ENCODE measurements at regions not wholly inside any gene's neighbourhood (a gene's known extent, or its start where the extent isn't known, plus 50 kb on each side); places are given as distances from the start of the nearest gene placed in this dataset.

DNA sequence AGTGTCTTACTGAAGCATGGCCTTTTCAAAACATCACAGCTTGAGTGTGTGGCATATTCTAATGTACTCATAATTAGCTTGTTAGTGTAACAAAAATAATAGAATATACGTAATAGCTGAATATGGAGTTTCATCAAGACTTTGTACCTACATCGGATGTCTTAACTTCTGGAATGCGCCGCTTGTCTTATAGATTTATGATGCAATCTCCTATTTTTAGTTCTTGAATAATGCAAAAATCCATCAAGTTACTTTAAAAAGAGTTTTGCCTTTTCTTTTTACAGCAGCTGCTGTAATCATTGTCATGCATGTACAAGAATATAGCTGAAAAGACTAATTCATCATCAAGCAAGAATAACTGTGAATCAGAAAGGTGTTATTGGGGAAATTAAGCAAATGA is 140.7 kb upstream of the SCN7A start:
- H3K4me3 ChIP-seq (ENCODE audit: low read depth in 1 of 2, low read length in 2 of 2): no peak overlapping the region
- no peak for TF ChIP-seq EZH2 (IDR thresholded peaks at IDR 0.05; ENCODE audit: borderline replicate concordance, low read depth, low read length, severe bottlenecking)
- TF ChIP-seq, protein P1, sequence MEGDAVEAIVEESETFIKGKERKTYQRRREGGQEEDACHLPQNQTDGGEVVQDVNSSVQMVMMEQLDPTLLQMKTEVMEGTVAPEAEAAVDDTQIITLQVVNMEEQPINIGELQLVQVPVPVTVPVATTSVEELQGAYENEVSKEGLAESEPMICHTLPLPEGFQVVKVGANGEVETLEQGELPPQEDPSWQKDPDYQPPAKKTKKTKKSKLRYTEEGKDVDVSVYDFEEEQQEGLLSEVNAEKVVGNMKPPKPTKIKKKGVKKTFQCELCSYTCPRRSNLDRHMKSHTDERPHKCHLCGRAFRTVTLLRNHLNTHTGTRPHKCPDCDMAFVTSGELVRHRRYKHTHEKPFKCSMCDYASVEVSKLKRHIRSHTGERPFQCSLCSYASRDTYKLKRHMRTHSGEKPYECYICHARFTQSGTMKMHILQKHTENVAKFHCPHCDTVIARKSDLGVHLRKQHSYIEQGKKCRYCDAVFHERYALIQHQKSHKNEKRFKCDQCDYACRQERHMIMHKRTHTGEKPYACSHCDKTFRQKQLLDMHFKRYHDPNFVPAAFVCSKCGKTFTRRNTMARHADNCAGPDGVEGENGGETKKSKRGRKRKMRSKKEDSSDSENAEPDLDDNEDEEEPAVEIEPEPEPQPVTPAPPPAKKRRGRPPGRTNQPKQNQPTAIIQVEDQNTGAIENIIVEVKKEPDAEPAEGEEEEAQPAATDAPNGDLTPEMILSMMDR (IDR thresholded peaks at IDR 0.05; ENCODE audit: borderline replicate concordance, extremely low read depth, low read length, poor library complexity, severe bottlenecking): no peak

DNA sequence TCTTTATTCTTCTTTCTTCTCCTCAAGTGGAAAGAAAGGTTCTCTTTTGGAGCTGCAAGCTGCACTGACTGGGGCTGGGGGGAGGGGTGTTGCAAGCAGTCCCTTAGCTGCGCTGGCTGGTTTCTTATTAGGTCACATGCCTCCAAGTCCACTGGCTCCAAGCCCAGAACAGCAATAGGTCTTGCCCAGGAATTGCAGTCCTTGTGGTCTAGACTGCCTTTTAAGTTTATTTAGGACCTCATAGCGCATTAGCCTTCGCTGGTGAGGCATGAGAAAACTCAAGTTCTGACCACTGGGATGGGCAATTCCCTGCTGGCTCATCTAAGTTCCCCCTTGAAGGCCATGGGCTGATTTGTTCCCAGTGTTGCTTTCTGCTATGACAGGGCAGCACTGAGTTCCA is 138.6 kb upstream of the SCN7A start:
- Histone ChIP-seq H3K4me1 (ENCODE audit: insufficient read depth, low read length) (no peaks in the 10 kb centered on the region), H3K79me2 (ENCODE audit: insufficient read depth, low read length) (no peaks in the 10 kb centered on the region), H3K36me3 (ENCODE audit: insufficient read depth, low read length) (no peaks in the 10 kb centered on the region), H3K9me3 (ENCODE audit: insufficient read depth, low read length, severe bottlenecking) (no peaks in the 10 kb centered on the region), H3K27ac (ENCODE audit: low read length) (no peak overlapping the region), H2AFZ (ENCODE audit: low read depth, low read length) (no peak overlapping the region), H3K4me2 (ENCODE audit: insufficient read depth, low read length) (no peak overlapping the region), H3K4me3 (ENCODE audit: low read depth in 1 of 2, low read length in 2 of 2) (no peak overlapping the region), H3K27me3 (ENCODE audit: insufficient read depth, low read length, poor library complexity) (no peaks in the 10 kb centered on the region), H3K9ac (ENCODE audit: low read depth, low read length) (no peak overlapping the region), H4K20me1 (ENCODE audit: insufficient read depth, low read length) (no peaks in the 10 kb centered on the region)
- no peak for ATAC-seq (ENCODE audit: insufficient read depth, low read depth)
- no peak for DNase-seq
- TF ChIP-seq, protein P1 (IDR thresholded peaks at IDR 0.05; ENCODE audit: borderline replicate concordance, extremely low read depth, low read length, poor library complexity, severe bottlenecking): no peak
- no peak for TF ChIP-seq EZH2 (IDR thresholded peaks at IDR 0.05; ENCODE audit: borderline replicate concordance, low read depth, low read length, severe bottlenecking)

More for the DNA sequence above, 140.7 kb upstream of the SCN7A start:
- no peaks in the 10 kb centered on the region for H3K27me3 ChIP-seq (ENCODE audit: insufficient read depth, low read length, poor library complexity)
- no peak overlapping the region for H3K4me2 ChIP-seq (ENCODE audit: insufficient read depth, low read length)
- no peak overlapping the region for H2AFZ ChIP-seq (ENCODE audit: low read depth, low read length)
- H3K27ac ChIP-seq (ENCODE audit: low read length): no peak overlapping the region
- H3K79me2 ChIP-seq (ENCODE audit: insufficient read depth, low read length): no peaks in the 10 kb centered on the region
- DNase-seq (no peak), ATAC-seq (ENCODE audit: insufficient read depth, low read depth) (no peak)
- H3K4me1 ChIP-seq (ENCODE audit: insufficient read depth, low read length): no peaks in the 10 kb centered on the region
- no peaks in the 10 kb centered on the region for H4K20me1 ChIP-seq (ENCODE audit: insufficient read depth, low read length)
- no peaks in the 10 kb centered on the region for H3K36me3 ChIP-seq (ENCODE audit: insufficient read depth, low read length)
- no peak overlapping the region for H3K9ac ChIP-seq (ENCODE audit: low read depth, low read length)
- no peaks in the 10 kb centered on the region for H3K9me3 ChIP-seq (ENCODE audit: insufficient read depth, low read length, severe bottlenecking)

DNA sequence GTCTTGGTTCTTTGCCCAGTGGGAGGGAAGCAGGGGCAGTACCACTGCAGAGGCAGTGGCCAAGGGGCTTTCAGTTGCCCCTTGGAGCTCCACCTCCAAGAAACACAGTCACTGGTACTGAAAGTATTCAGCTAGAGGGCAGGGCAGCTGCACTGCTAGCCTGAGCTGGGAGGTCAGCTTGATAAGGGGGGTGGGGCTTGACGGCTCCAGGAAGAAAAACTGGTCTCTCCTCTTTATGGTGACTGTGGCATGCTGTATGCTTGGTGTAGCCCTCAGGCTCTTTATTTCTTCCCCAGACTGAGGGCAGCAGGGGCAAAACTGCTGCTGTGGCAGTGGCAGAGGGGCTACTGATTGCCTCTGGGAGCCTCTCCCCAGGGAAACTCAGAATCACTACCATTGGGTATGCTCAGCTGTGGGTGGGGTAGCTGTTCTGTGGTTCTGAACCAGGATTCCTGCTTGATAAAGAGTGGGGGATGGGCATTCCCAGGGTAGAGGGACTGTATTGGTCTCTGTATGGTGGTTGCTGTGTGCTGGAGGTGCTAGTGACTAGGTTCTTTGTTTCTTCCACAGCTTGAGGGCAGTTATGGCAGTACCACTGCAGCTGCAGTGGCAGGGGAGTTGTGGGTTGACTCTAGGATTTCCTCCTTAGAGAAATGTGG is 134.6 kb upstream of the SCN7A start:
- Histone ChIP-seq H3K4me3 (ENCODE audit: low read depth in 1 of 2, low read length in 2 of 2) (no peak overlapping the region), H3K4me1 (ENCODE audit: insufficient read depth, low read length) (no peaks in the 10 kb centered on the region), H3K36me3 (ENCODE audit: insufficient read depth, low read length) (no peaks in the 10 kb centered on the region), H4K20me1 (ENCODE audit: insufficient read depth, low read length) (no peaks in the 10 kb centered on the region), H3K27me3 (ENCODE audit: insufficient read depth, low read length, poor library complexity) (no peaks in the 10 kb centered on the region), H3K4me2 (ENCODE audit: insufficient read depth, low read length) (no peak overlapping the region), H3K9ac (ENCODE audit: low read depth, low read length) (no peak overlapping the region), H3K27ac (ENCODE audit: low read length) (no peak overlapping the region), H3K9me3 (ENCODE audit: insufficient read depth, low read length, severe bottlenecking) (no peaks in the 10 kb centered on the region), H2AFZ (ENCODE audit: low read depth, low read length) (no peak overlapping the region), H3K79me2 (ENCODE audit: insufficient read depth, low read length) (no peaks in the 10 kb centered on the region)
- DNase-seq (no peak), ATAC-seq (ENCODE audit: insufficient read depth, low read depth) (no peak)
- TF ChIP-seq EZH2 (IDR thresholded peaks at IDR 0.05; ENCODE audit: borderline replicate concordance, low read depth, low read length, severe bottlenecking): no peak
- TF ChIP-seq, protein P1 (IDR thresholded peaks at IDR 0.05; ENCODE audit: borderline replicate concordance, extremely low read depth, low read length, poor library complexity, severe bottlenecking): no peak
